A673 (cell line): ENCODE measurements at regions not wholly inside any gene's neighbourhood (a gene's known extent, or its start where the extent isn't known, plus 50 kb on each side); places are given as distances from the start of the nearest gene placed in this dataset.

Experiments
- EZH2 ChIP-seq: fragments of 200-600 bp; sonication (generic); IDR thresholded peaks from 2 replicates; pipeline ENCODE4 v1.6.1; 2017; ENCODE audit warnings: borderline replicate concordance, low read depth, mild to moderate bottlenecking, mixed read lengths, antibody characterized with exemption, low read length; ENCODE audit not compliant: poor library complexity, severe bottlenecking
- TF ChIP-seq, protein P1 (sequence below): fragments of 300-800, 200-600 bp; sonication (generic); conservative IDR thresholded peaks from 2 replicates; pipeline ENCODE4 v1.5.1; 2017; ENCODE audit warnings: low read depth, mild to moderate bottlenecking, antibody characterized with exemption, low read length, moderate library complexity, mixed read lengths

DNA sequence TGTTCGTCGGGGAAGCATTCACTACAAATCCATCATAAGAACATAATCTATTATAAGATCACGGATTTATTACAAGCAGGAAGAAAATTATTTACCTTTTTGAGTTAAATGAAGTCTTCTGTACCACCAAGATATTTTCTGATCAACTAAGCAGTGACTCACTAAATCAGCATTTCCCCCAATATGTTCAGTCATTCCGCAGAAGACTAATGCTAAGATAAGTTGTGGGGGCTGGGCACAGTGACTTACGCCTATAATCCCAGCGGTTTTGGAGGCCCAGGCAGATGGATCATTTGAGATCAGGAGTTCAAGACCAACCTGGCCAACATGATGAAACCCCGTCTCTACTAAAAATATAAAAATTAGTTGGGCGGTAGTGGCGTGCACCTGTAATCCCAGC lies 144.2 kb upstream of the EGR2 start:
- TF ChIP-seq, protein P1, sequence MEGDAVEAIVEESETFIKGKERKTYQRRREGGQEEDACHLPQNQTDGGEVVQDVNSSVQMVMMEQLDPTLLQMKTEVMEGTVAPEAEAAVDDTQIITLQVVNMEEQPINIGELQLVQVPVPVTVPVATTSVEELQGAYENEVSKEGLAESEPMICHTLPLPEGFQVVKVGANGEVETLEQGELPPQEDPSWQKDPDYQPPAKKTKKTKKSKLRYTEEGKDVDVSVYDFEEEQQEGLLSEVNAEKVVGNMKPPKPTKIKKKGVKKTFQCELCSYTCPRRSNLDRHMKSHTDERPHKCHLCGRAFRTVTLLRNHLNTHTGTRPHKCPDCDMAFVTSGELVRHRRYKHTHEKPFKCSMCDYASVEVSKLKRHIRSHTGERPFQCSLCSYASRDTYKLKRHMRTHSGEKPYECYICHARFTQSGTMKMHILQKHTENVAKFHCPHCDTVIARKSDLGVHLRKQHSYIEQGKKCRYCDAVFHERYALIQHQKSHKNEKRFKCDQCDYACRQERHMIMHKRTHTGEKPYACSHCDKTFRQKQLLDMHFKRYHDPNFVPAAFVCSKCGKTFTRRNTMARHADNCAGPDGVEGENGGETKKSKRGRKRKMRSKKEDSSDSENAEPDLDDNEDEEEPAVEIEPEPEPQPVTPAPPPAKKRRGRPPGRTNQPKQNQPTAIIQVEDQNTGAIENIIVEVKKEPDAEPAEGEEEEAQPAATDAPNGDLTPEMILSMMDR, result no peak
- no peak for TF ChIP-seq EZH2
